Endothelial cell (in vitro differentiated cells): ENCODE measurements at regions not wholly inside any gene's neighbourhood (a gene's known extent, or its start where the extent isn't known, plus 50 kb on each side); places are given as distances from the start of the nearest gene placed in this dataset.

Source experiments
- DNase-seq: peaks from one replicate; pipeline ENCODE4 v3.0.0; 2021; ENCODE audit warnings: low spot score
- H3K27ac Mint-ChIP-seq: one replicate; pipeline ENCODE4 v1.8.0; 2021; ENCODE audit warnings: mixed read lengths, inconsistent platforms; ENCODE audit not compliant: unreplicated experiment
- H3K27me3 Mint-ChIP-seq: one replicate; pipeline ENCODE4 v1.8.0; 2021; ENCODE audit warnings: mild to moderate bottlenecking, moderate library complexity, mixed read lengths, inconsistent platforms; ENCODE audit not compliant: unreplicated experiment
- H3K36me3 Mint-ChIP-seq: one replicate; pipeline ENCODE4 v1.8.0; 2021; ENCODE audit warnings: mild to moderate bottlenecking, low read depth, mixed read lengths, inconsistent platforms; ENCODE audit not compliant: unreplicated experiment
- H3K4me1 Mint-ChIP-seq: one replicate; pipeline ENCODE4 v1.8.0; 2021; ENCODE audit warnings: mild to moderate bottlenecking, mixed read lengths, inconsistent platforms; ENCODE audit not compliant: unreplicated experiment
- H3K4me3 Mint-ChIP-seq: one replicate; pipeline ENCODE4 v1.8.0; 2021; ENCODE audit warnings: mild to moderate bottlenecking, mixed read lengths, inconsistent platforms; ENCODE audit not compliant: unreplicated experiment
- H3K9me3 Mint-ChIP-seq: one replicate; pipeline ENCODE4 v1.8.0; 2021; ENCODE audit warnings: mixed read lengths, inconsistent platforms; ENCODE audit not compliant: unreplicated experiment
- TF ChIP-seq, protein P1 (sequence below): fragments of 200-600 bp; sonication (generic); IDR thresholded peaks from one replicate; pipeline ENCODE4 v1.5.0; 2021; ENCODE audit warnings: antibody characterized with exemption; ENCODE audit not compliant: unreplicated experiment

DNA sequence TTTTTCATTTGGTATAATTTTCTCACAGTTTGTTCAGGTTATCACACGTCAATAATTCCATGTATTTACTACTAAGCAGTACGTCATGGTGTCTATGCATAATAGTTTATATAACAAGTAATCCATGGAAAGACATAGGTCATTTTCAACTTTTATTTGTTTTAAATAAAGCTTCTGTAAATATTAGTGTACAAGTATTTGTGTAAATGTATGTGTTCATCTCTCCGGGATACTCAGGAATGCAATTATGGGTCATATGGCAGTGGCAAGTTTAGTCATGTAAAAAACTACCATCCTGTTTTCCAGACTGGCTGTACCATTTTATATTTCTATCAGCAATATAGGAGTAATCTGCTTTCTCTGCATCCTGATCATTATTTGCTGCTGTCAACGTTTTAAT, 231.1 kb upstream of the ZNF804A start:
- no peaks in the 10 kb centered on the region for H3K27me3 Mint-ChIP-seq
- no peaks in the 10 kb centered on the region for H3K36me3 Mint-ChIP-seq
- H3K4me3 Mint-ChIP-seq: no peak overlapping the region
- TF ChIP-seq, protein P1, sequence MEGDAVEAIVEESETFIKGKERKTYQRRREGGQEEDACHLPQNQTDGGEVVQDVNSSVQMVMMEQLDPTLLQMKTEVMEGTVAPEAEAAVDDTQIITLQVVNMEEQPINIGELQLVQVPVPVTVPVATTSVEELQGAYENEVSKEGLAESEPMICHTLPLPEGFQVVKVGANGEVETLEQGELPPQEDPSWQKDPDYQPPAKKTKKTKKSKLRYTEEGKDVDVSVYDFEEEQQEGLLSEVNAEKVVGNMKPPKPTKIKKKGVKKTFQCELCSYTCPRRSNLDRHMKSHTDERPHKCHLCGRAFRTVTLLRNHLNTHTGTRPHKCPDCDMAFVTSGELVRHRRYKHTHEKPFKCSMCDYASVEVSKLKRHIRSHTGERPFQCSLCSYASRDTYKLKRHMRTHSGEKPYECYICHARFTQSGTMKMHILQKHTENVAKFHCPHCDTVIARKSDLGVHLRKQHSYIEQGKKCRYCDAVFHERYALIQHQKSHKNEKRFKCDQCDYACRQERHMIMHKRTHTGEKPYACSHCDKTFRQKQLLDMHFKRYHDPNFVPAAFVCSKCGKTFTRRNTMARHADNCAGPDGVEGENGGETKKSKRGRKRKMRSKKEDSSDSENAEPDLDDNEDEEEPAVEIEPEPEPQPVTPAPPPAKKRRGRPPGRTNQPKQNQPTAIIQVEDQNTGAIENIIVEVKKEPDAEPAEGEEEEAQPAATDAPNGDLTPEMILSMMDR: no peak
- DNase-seq: no peak
- peaks cover 10% of the 10 kb centered on the region for H3K4me1 Mint-ChIP-seq
- no peaks in the 10 kb centered on the region for H3K9me3 Mint-ChIP-seq
- no peak overlapping the region for H3K27ac Mint-ChIP-seq

DNA sequence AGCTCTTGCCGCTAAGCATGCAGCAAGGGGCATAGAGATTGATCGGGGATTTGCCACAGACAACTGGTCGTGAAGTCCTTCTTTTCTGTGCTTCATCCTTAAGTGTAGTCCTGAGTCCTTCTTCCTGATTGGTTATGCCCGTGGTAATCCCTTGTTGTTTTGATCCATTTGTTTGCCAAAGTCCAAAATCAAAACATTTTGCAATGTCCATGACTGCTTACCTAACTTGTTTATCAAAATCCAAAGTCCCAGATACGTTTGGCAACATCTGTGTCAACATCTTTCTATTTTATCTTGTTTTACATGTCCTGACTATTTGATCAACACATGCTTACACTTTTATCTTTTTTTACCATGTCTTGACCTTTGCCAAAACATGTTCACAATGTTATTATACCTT, 229.0 kb upstream of the ZNF804A start:
- H3K27me3 Mint-ChIP-seq: no peaks in the 10 kb centered on the region
- peaks cover 16% of the 10 kb centered on the region for H3K4me1 Mint-ChIP-seq
- H3K27ac Mint-ChIP-seq: no peak overlapping the region
- H3K4me3 Mint-ChIP-seq: no peak overlapping the region
- no peaks in the 10 kb centered on the region for H3K9me3 Mint-ChIP-seq
- TF ChIP-seq, protein P1: no peak
- H3K36me3 Mint-ChIP-seq: peaks cover 2% of the 10 kb centered on the region
- DNase-seq: no peak

DNA sequence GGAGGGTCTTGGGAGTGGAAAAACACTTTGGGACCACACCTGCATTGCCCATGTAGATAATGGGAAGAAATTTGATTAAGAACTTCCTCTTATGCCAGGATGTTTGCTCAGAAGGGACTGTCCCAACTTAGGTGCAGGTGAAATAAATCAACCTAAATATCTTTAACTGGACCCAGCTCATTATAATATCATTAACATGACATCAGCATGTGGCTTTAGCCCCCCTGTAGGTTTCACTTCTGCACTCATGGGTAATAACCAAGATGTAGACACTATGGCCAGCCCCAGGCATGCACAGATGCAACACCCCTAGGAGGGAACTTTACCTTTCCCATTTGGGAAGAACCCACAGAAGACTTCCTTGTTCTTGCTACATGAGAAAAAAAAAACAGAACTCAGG, 227.4 kb upstream of the ZNF804A start:
- H3K4me1 Mint-ChIP-seq: peaks cover 16% of the 10 kb centered on the region
- no peaks in the 10 kb centered on the region for H3K9me3 Mint-ChIP-seq
- no peak overlapping the region for H3K27ac Mint-ChIP-seq
- TF ChIP-seq, protein P1: no peak
- no peak overlapping the region for H3K4me3 Mint-ChIP-seq
- H3K36me3 Mint-ChIP-seq: peaks cover 6% of the 10 kb centered on the region
- DNase-seq: no peak
- no peaks in the 10 kb centered on the region for H3K27me3 Mint-ChIP-seq

DNA sequence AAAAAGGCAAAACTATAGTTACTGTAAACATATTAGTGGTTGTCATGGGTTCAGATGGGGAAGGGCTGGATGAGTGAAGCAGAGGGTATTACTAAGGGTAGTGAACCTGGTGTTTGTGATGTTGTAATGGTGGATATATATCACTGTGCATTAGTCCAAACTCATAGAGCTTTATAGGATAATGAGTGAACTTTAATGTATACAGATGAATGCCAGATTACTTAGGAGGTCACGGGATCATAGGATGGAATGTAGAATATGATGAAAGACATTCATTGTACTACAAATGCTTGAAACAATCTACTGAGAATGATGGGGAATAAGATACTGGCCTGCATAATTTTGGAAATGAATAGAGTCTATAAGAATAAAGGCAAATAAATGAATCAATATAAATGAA, 226.7 kb upstream of the ZNF804A start:
- no peak for DNase-seq
- TF ChIP-seq, protein P1: no peak
- Mint-ChIP-seq H3K36me3 (peaks cover 6% of the 10 kb centered on the region), H3K9me3 (no peaks in the 10 kb centered on the region), H3K4me1 (peaks cover 16% of the 10 kb centered on the region), H3K27me3 (no peaks in the 10 kb centered on the region), H3K27ac (no peak overlapping the region), H3K4me3 (no peak overlapping the region)

GRCh38 chr2:184372484-184372883, 225.8 kb upstream of the ZNF804A start:
- Mint-ChIP-seq H3K36me3 (peaks cover 6% of the 10 kb centered on the region), H3K4me1 (peaks cover 16% of the 10 kb centered on the region), H3K27ac (peak overlapping the region; percentile 65), H3K4me3 (no peak overlapping the region), H3K9me3 (no peaks in the 10 kb centered on the region), H3K27me3 (no peaks in the 10 kb centered on the region)
- TF ChIP-seq, protein P1: no peak
- no peak for DNase-seq
